ENCODE measurements at regions not wholly inside any gene's neighbourhood (a gene's known extent, or its start where the extent isn't known, plus 50 kb on each side); places are given as distances from the start of the nearest gene placed in this dataset.

GRCh38 chr21:27674041-27674615 lies 707.2 kb upstream of the ADAMTS5 start:
- no peaks in the 10 kb centered on the region for H3K27me3 ChIP-seq (ENCODE audit: control insufficient read depth in 3 of 3, insufficient read depth in 3 of 3, low read length in 2 of 3)
- H3K36me3 ChIP-seq (ENCODE audit: control insufficient read depth in 4 of 4, insufficient read depth in 4 of 4, low read length in 4 of 4) = no peaks in the 10 kb centered on the region
- ATAC-seq (ENCODE audit: insufficient read depth, low FRiP score) (no peak), DNase-seq (no peak)
- no peak for TF ChIP-seq CTCF (IDR thresholded peaks at IDR 0.05; ENCODE audit: control extremely low read depth, extremely low read depth)
- H3K27ac ChIP-seq (ENCODE audit: low read depth in 1 of 2, low read length in 1 of 2) = no peak overlapping the region
- H3K4me3 ChIP-seq = no peak overlapping the region
- H3K4me1 ChIP-seq (ENCODE audit: control insufficient read depth in 5 of 5, insufficient read depth in 5 of 5, low read length in 5 of 5) = no peaks in the 10 kb centered on the region
- WGBS, 2 donors = 89 to 92% methylated on average over 4 of the region's 4 CpGs
- H3K9ac ChIP-seq (ENCODE audit: insufficient read depth in 1 of 2, low read length in 2 of 2) = no peak overlapping the region
- no peaks in the 10 kb centered on the region for H3K9me3 ChIP-seq (ENCODE audit: control insufficient read depth in 4 of 4, insufficient read depth in 3 of 4, low read length in 3 of 4)

- H3K9ac ChIP-seq (ENCODE audit: insufficient read depth in 1 of 2, low read length in 2 of 2) = no peak overlapping the region
- no peak overlapping the region for H3K4me3 ChIP-seq
- ATAC-seq (ENCODE audit: insufficient read depth, low FRiP score) (no peak), DNase-seq (no peak)
- H3K27ac ChIP-seq (ENCODE audit: low read depth in 1 of 2, low read length in 1 of 2) = no peak overlapping the region
- no peak for TF ChIP-seq CTCF (IDR thresholded peaks at IDR 0.05; ENCODE audit: control extremely low read depth, extremely low read depth)
- no peaks in the 10 kb centered on the region for H3K9me3 ChIP-seq (ENCODE audit: control insufficient read depth in 4 of 4, insufficient read depth in 3 of 4, low read length in 3 of 4)
- H3K27me3 ChIP-seq (ENCODE audit: control insufficient read depth in 3 of 3, insufficient read depth in 3 of 3, low read length in 2 of 3) = no peaks in the 10 kb centered on the region
- no peaks in the 10 kb centered on the region for H3K36me3 ChIP-seq (ENCODE audit: control insufficient read depth in 4 of 4, insufficient read depth in 4 of 4, low read length in 4 of 4)
- H3K4me1 ChIP-seq (ENCODE audit: control insufficient read depth in 5 of 5, insufficient read depth in 5 of 5, low read length in 5 of 5) = no peaks in the 10 kb centered on the region
Observed at GRCh38 chr21:27673581-27673980, 706.7 kb upstream of the ADAMTS5 start.

- H3K27ac ChIP-seq (ENCODE audit: low read depth in 1 of 2, low read length in 1 of 2) = no peak overlapping the region
- TF ChIP-seq CTCF (IDR thresholded peaks at IDR 0.05; ENCODE audit: control extremely low read depth, extremely low read depth) = no peak
- WGBS, 2 donors = 69 to 80% methylated on average over 1 of the region's 1 CpG
- H3K4me3 ChIP-seq = no peak overlapping the region
- ATAC-seq (ENCODE audit: insufficient read depth, low FRiP score) = no peak
- H3K9ac ChIP-seq (ENCODE audit: insufficient read depth in 1 of 2, low read length in 2 of 2) = no peak overlapping the region
- no peaks in the 10 kb centered on the region for H3K36me3 ChIP-seq (ENCODE audit: control insufficient read depth in 4 of 4, insufficient read depth in 4 of 4, low read length in 4 of 4)
- H3K27me3 ChIP-seq (ENCODE audit: control insufficient read depth in 3 of 3, insufficient read depth in 3 of 3, low read length in 2 of 3) = no peaks in the 10 kb centered on the region
- DNase-seq = peak in 1 of 3 donors; percentile 12
- no peaks in the 10 kb centered on the region for H3K9me3 ChIP-seq (ENCODE audit: control insufficient read depth in 4 of 4, insufficient read depth in 3 of 4, low read length in 3 of 4)
- H3K4me1 ChIP-seq (ENCODE audit: control insufficient read depth in 5 of 5, insufficient read depth in 5 of 5, low read length in 5 of 5) = no peaks in the 10 kb centered on the region
Observed at GRCh38 chr21:27671207-27671606, 704.3 kb upstream of the ADAMTS5 start.

- no peak for TF ChIP-seq CTCF (IDR thresholded peaks at IDR 0.05; ENCODE audit: control extremely low read depth, extremely low read depth)
- Histone ChIP-seq H3K4me3 (no peak overlapping the region), H3K27me3 (ENCODE audit: control insufficient read depth in 3 of 3, insufficient read depth in 3 of 3, low read length in 2 of 3) (no peaks in the 10 kb centered on the region), H3K4me1 (ENCODE audit: control insufficient read depth in 5 of 5, insufficient read depth in 5 of 5, low read length in 5 of 5) (no peaks in the 10 kb centered on the region), H3K36me3 (ENCODE audit: control insufficient read depth in 4 of 4, insufficient read depth in 4 of 4, low read length in 4 of 4) (no peaks in the 10 kb centered on the region), H3K9ac (ENCODE audit: insufficient read depth in 1 of 2, low read length in 2 of 2) (no peak overlapping the region), H3K9me3 (ENCODE audit: control insufficient read depth in 4 of 4, insufficient read depth in 3 of 4, low read length in 3 of 4) (no peaks in the 10 kb centered on the region), H3K27ac (ENCODE audit: low read depth in 1 of 2, low read length in 1 of 2) (no peak overlapping the region)
- DNase-seq = no peak
- ATAC-seq (ENCODE audit: insufficient read depth, low FRiP score) = no peak
- WGBS, 2 donors = 86 to 93% methylated on average over 2 of the region's 2 CpGs
Observed at GRCh38 chr21:27653481-27653880, 686.6 kb upstream of the ADAMTS5 start.

All from lung (tissue), 11 donors.